Retinal pigment epithelial cell (primary cell): ENCODE measurements at regions not wholly inside any gene's neighbourhood (a gene's known extent, or its start where the extent isn't known, plus 50 kb on each side); places are given as distances from the start of the nearest gene placed in this dataset.
"Not testable (repeated sequence)": the region's sequence is repeated elsewhere in the genome, so short reads cannot be mapped to it uniquely, and the experiment has no call there.

Experiments
- DNase-seq: peaks from one replicate; pipeline ENCODE4 v3.0.0-alpha.2; 2010; ENCODE audit warnings: low read depth
- H3K4me3 ChIP-seq: 2 replicates; pipeline ENCODE4 v1.5.1; 2011; ENCODE audit warnings: mild to moderate bottlenecking, low read length, control low read depth, moderate library complexity
- CTCF ChIP-seq: conservative IDR thresholded peaks from 2 replicates; pipeline ENCODE4 v1.5.1; 2011; ENCODE audit warnings: low read depth, low read length, control low read depth, inconsistent platforms

- no peak overlapping the region for H3K4me3 ChIP-seq
- DNase-seq, result no peak
- no peak for TF ChIP-seq CTCF
These were observed 65.5 kb upstream of the HSPA9 start for GRCh38 chr5:138640646-138641254.

- TF ChIP-seq CTCF, result no peak
- H3K4me3 ChIP-seq, result no peak overlapping the region
- no peak for DNase-seq
These were observed 64.9 kb upstream of the HSPA9 start for GRCh38 chr5:138640138-138640537.

GRCh38 chr5:138639326-138639725 lies 64.1 kb upstream of the HSPA9 start:
- no peak overlapping the region for H3K4me3 ChIP-seq
- no peak for DNase-seq
- TF ChIP-seq CTCF, result no peak

GRCh38 chr5:138637256-138637655 lies 62.1 kb upstream of the HSPA9 start:
- no peak for TF ChIP-seq CTCF
- DNase-seq, result no peak

GRCh38 chr5:138636398-138636944 lies 61.3 kb upstream of the HSPA9 start:
- no peak overlapping the region for H3K4me3 ChIP-seq
- no peak for DNase-seq
- no peak for TF ChIP-seq CTCF

More at GRCh38 chr5:138637256-138637655, 62.1 kb upstream of the HSPA9 start:
- H3K4me3 ChIP-seq, result no peak overlapping the region

GRCh38 chr5:138635708-138636107 lies 60.5 kb upstream of the HSPA9 start:
- no peak for TF ChIP-seq CTCF
- DNase-seq, result no peak
- no peak overlapping the region for H3K4me3 ChIP-seq

- TF ChIP-seq CTCF, result no peak
- H3K4me3 ChIP-seq, result no peak overlapping the region
- no peak for DNase-seq
These were observed 60.1 kb upstream of the HSPA9 start for GRCh38 chr5:138635265-138635664.

GRCh38 chr5:138634804-138635203 lies 59.6 kb upstream of the HSPA9 start:
- DNase-seq, H3K4me3 ChIP-seq: not testable (repeated sequence)
